Panc1 (cell line): ENCODE measurements at regions not wholly inside any gene's neighbourhood (a gene's known extent, or its start where the extent isn't known, plus 50 kb on each side); places are given as distances from the start of the nearest gene placed in this dataset.

Experiments
- ATAC-seq: fragments of 200-7000 bp; cut with Tn5 transposase; 2 replicates; pipeline ENCODE4 v1.9.1; 2020; ENCODE audit warnings: mild to moderate bottlenecking, moderate library complexity
- BruUV-seq: library from RNA; stranded (reverse); fragments of 400-500 nt; replicated peaks from 2 replicates; lab custom pipeline; 2021; lab: Mats Ljungman, UMichigan
- CTCF ChIA-PET: fragments of 300-600 bp; sonication (Branson Sonifier 250); formaldehyde crosslinking; loops from one replicate; lab custom pipeline; 2022; ENCODE audit warnings: antibody characterized with exemption; lab: Charles Lee
- POLR2A ChIA-PET: fragments of 300-600 bp; sonication (Branson Sonifier 250); formaldehyde crosslinking; loops from one replicate; lab custom pipeline; 2022; ENCODE audit warnings: antibody characterized with exemption; lab: Charles Lee
- DNase-seq: peaks from one replicate; pipeline ENCODE4 v3.0.0-alpha.2; 2010; ENCODE audit warnings: low read depth, low spot score
- H3K27ac ChIP-seq: 2 replicates; pipeline ENCODE4 v1.5.1; 2011; ENCODE audit warnings: mild to moderate bottlenecking, low read length, inconsistent platforms
- H3K27me3 ChIP-seq: fragments of 200-500 bp; sonication (Bioruptor generic); 2 replicates; pipeline ENCODE4 v1.6.0; 2014; ENCODE audit warnings: low read length, inconsistent platforms; ENCODE audit not compliant: control insufficient read depth, insufficient read depth
- H3K36me3 ChIP-seq: fragments of 200-500 bp; sonication (Bioruptor generic); 2 replicates; pipeline ENCODE4 v1.5.1; 2014; ENCODE audit warnings: inconsistent platforms, mild to moderate bottlenecking, low read length, moderate library complexity; ENCODE audit not compliant: control insufficient read depth, insufficient read depth
- H3K4me1 ChIP-seq: 2 replicates; pipeline ENCODE4 v1.5.1; 2011; ENCODE audit warnings: inconsistent platforms, mild to moderate bottlenecking, low read length, moderate library complexity; ENCODE audit not compliant: control insufficient read depth, insufficient read depth
- H3K4me3 ChIP-seq, 2 experiments: 2 replicates each; pipeline ENCODE4 v1.5.1; 2011 to 2012; ENCODE audit warnings: low read depth in 2 of 2, low read length in 2 of 2, mild to moderate bottlenecking in 2 of 2, inconsistent platforms in 1 of 2, moderate library complexity in 1 of 2
- H3K9me3 ChIP-seq: fragments of 200-500 bp; sonication (Bioruptor generic); 2 replicates; pipeline ENCODE4 v1.5.1; 2014; ENCODE audit warnings: low read depth, mild to moderate bottlenecking, inconsistent platforms, low read length, moderate library complexity; ENCODE audit not compliant: control insufficient read depth, insufficient read depth
- POLR2AphosphoS5 ChIP-seq: IDR thresholded peaks from 2 replicates; pipeline ENCODE4 v1.6.1; 2012; ENCODE audit warnings: mild to moderate bottlenecking, low read depth, low read length, moderate library complexity
- SIN3A ChIP-seq: IDR thresholded peaks from 2 replicates; pipeline ENCODE4 v1.6.1; 2012; ENCODE audit warnings: low read depth, mild to moderate bottlenecking, low read length, moderate library complexity, borderline replicate concordance; ENCODE audit not compliant: insufficient read depth
- TCF7L2 ChIP-seq: IDR thresholded peaks from 2 replicates; pipeline ENCODE4 v1.6.1; 2011; ENCODE audit warnings: mild to moderate bottlenecking, low read depth, low read length, inconsistent platforms
- in situ Hi-C: cut with HindIII; loops from 2 replicates; pipeline ENCODE4 v1.10.0; 2016; ENCODE audit warnings: low sequenced_read_pairs, low pct_unique_long_range_greater_than_20kb
- intact Hi-C: fragments of 100-400 bp; cut with micrococcal nuclease; formaldehyde crosslinking; loops from one replicate; pipeline ENCODE4 v1.10.0; 2022; ENCODE audit not compliant: unreplicated experiment
- TF ChIP-seq, protein P1 (sequence below), 2 experiments: IDR thresholded peaks; 2 replicates each; pipeline ENCODE4 v1.6.1; 2011 to 2012; ENCODE audit warnings: low read depth in 2 of 2, control low read depth in 1 of 2, low read length in 1 of 2, mild to moderate bottlenecking in 1 of 2, moderate library complexity in 1 of 2; ENCODE audit not compliant: insufficient read depth in 1 of 2
- TF ChIP-seq, protein P2 (sequence below): fragments of 450-650 bp; IDR thresholded peaks from 2 replicates; pipeline ENCODE4 v1.5.1; 2017; ENCODE audit warnings: mild to moderate bottlenecking

DNA sequence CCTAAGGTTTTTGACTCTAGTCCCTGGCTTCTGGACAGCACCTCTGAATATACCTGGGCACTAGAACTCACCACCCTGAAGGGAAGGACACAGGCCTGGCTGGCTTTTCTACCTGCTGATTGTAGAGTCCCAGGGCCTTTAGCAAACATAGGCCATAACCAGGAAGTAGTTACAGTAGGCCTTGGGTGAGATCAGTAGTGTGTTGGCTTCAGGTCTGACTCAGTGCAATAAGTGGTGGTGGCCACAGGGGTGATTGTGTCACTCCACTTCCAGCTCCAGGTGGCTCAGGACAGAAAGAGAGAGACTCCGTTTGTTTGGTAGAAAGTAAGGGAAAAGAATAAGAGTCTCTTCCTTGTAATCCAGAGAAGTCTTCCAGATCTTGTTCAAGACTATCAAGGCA, 101.7 kb upstream of the LGALSL start:
- intact Hi-C loops = no loop called here
- H3K27ac ChIP-seq = no peak overlapping the region
- no TSS peak for BruUV-seq
- H3K4me3 ChIP-seq = no peak overlapping the region
- DNase-seq (no peak), ATAC-seq (no peak)
- no peaks in the 10 kb centered on the region for H3K36me3 ChIP-seq
- H3K4me1 ChIP-seq = no peaks in the 10 kb centered on the region
- TF ChIP-seq, protein P1, sequence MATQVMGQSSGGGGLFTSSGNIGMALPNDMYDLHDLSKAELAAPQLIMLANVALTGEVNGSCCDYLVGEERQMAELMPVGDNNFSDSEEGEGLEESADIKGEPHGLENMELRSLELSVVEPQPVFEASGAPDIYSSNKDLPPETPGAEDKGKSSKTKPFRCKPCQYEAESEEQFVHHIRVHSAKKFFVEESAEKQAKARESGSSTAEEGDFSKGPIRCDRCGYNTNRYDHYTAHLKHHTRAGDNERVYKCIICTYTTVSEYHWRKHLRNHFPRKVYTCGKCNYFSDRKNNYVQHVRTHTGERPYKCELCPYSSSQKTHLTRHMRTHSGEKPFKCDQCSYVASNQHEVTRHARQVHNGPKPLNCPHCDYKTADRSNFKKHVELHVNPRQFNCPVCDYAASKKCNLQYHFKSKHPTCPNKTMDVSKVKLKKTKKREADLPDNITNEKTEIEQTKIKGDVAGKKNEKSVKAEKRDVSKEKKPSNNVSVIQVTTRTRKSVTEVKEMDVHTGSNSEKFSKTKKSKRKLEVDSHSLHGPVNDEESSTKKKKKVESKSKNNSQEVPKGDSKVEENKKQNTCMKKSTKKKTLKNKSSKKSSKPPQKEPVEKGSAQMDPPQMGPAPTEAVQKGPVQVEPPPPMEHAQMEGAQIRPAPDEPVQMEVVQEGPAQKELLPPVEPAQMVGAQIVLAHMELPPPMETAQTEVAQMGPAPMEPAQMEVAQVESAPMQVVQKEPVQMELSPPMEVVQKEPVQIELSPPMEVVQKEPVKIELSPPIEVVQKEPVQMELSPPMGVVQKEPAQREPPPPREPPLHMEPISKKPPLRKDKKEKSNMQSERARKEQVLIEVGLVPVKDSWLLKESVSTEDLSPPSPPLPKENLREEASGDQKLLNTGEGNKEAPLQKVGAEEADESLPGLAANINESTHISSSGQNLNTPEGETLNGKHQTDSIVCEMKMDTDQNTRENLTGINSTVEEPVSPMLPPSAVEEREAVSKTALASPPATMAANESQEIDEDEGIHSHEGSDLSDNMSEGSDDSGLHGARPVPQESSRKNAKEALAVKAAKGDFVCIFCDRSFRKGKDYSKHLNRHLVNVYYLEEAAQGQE (IDR thresholded peaks at IDR 0.05; ENCODE audit: insufficient read depth in 1 of 2, low read depth in 2 of 2, low read length in 1 of 2) = no peak
- TF ChIP-seq SIN3A (no peak), POLR2AphosphoS5 (no peak), TCF7L2 (no peak)
- TF ChIP-seq, protein P2, sequence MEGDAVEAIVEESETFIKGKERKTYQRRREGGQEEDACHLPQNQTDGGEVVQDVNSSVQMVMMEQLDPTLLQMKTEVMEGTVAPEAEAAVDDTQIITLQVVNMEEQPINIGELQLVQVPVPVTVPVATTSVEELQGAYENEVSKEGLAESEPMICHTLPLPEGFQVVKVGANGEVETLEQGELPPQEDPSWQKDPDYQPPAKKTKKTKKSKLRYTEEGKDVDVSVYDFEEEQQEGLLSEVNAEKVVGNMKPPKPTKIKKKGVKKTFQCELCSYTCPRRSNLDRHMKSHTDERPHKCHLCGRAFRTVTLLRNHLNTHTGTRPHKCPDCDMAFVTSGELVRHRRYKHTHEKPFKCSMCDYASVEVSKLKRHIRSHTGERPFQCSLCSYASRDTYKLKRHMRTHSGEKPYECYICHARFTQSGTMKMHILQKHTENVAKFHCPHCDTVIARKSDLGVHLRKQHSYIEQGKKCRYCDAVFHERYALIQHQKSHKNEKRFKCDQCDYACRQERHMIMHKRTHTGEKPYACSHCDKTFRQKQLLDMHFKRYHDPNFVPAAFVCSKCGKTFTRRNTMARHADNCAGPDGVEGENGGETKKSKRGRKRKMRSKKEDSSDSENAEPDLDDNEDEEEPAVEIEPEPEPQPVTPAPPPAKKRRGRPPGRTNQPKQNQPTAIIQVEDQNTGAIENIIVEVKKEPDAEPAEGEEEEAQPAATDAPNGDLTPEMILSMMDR = no peak
- in situ Hi-C loops = no loop called here
- CTCF ChIA-PET = no interaction called here
- POLR2A ChIA-PET = no interaction called here
- peaks cover 6% of the 10 kb centered on the region; the same call in 1 of the 2 replicates for H3K27me3 ChIP-seq
- H3K9me3 ChIP-seq = no peaks in the 10 kb centered on the region

DNA sequence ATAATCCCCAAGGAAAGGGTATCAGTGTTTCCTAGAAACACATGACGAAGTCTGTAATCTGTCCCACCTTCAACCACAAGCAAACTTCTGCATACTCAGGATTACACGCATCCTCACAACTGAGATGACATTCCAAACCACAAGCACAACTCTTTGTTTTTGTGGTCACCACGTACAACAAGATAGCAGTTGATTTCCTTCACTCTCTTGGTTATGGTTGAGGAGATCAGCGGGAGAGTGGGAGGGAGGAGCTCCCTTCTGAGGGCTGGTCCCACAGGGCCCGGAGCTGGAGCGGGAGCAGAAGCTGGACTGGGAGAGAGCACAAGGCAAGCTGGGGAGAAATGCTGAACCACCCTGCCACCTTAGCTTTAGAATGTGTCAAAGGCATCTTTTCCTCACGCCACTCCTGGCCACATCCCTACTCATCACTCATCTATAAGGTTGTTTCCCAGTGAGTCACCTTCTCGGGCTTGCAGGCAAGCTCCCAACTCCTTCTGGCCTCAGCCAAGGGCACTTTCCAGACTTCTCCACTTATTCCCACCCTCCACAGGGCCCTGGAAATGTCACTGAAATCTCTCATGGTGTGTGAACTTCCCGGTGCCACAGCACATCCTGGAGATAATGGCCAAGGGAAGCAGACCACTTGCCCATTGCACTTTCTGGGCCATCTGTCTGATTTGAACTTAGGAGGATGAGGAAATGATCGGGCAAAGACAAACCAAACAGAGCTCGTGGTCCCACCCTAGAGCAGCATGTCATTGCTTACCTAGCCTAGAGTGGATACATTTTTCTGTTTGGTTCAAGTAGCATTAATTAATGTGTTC, 98.9 kb upstream of the LGALSL start:
- ATAC-seq = no peak
- ChIA-PET POLR2A (no interaction called here), CTCF (no interaction called here)
- in situ Hi-C loops (no loop called here), intact Hi-C loops (no loop called here)
- Histone ChIP-seq H3K9me3 (no peaks in the 10 kb centered on the region), H3K36me3 (no peaks in the 10 kb centered on the region), H3K4me1 (no peaks in the 10 kb centered on the region), H3K27ac (no peak overlapping the region), H3K27me3 (peaks cover 6% of the 10 kb centered on the region; the same call in 1 of the 2 replicates), H3K4me3 (no peak overlapping the region)
- BruUV-seq = no TSS peak
- DNase-seq = no peak
- no peak for TF ChIP-seq SIN3A
- no peak for TF ChIP-seq POLR2AphosphoS5
- TF ChIP-seq, protein P2 = no peak
- TF ChIP-seq, protein P1 (IDR thresholded peaks at IDR 0.05; ENCODE audit: insufficient read depth in 1 of 2, low read depth in 2 of 2, low read length in 1 of 2) = no peak
- no peak for TF ChIP-seq TCF7L2
